Endothelial cell of umbilical vein (primary cell): ENCODE measurements at regions not wholly inside any gene's neighbourhood (a gene's known extent, or its start where the extent isn't known, plus 50 kb on each side); places are given as distances from the start of the nearest gene placed in this dataset.

Source experiments
- BruUV-seq: library from RNA; stranded (reverse); fragments of 400-500 nt; replicated peaks from 2 replicates; lab custom pipeline; 2021; lab: Mats Ljungman, UMichigan
- CTCF ChIA-PET: fragments of 300-600, 350-600 bp; sonication (Branson Sonifier 250); formaldehyde crosslinking; loops from one replicate; lab custom pipeline; 2021; ENCODE audit warnings: antibody characterized with exemption, inconsistent platforms; lab: Charles Lee
- POLR2A ChIA-PET: fragments of 300-600, 350-600 bp; sonication (Branson Sonifier 250); formaldehyde crosslinking; loops from one replicate; lab custom pipeline; 2021; ENCODE audit warnings: antibody characterized with exemption, inconsistent platforms; lab: Charles Lee
- DNase-seq: peaks from one replicate; pipeline ENCODE4 v3.0.0-alpha.2; 2011; ENCODE audit warnings: low read depth, low spot score
- FAIRE-seq: peaks from 2 replicates; lab custom pipeline; 2011; peaks lifted over from hg19 to GRCh38; lab: Jason Lieb, UNC
- H2AFZ ChIP-seq: 2 replicates; pipeline ENCODE4 v1.6.0; 2012; ENCODE audit warnings: low read depth, low read length, control low read depth, inconsistent platforms
- H3K27ac ChIP-seq: 2 replicates; pipeline ENCODE4 v1.5.1; 2011; ENCODE audit warnings: low read depth, mild to moderate bottlenecking, control low read depth, low read length, moderate library complexity; ENCODE audit not compliant: insufficient read depth
- H3K27me3 ChIP-seq, 2 experiments: 2 replicates each; pipeline versions ENCODE4 v1.6.0 to v1.6.1; 2011; ENCODE audit warnings: low read length in 2 of 2, mixed read lengths in 1 of 2; ENCODE audit not compliant: control insufficient read depth in 2 of 2, insufficient read depth in 2 of 2
- H3K36me3 ChIP-seq, 2 experiments: 2 replicates in 1 of 2; 3 replicates in 1 of 2; pipeline ENCODE4 v1.5.1; 2011; ENCODE audit warnings: low read length in 2 of 2, mild to moderate bottlenecking in 1 of 2, moderate library complexity in 1 of 2; ENCODE audit not compliant: control insufficient read depth in 2 of 2, insufficient read depth in 2 of 2; ENCODE audit errors: extremely low read depth in 1 of 2
- H3K4me1 ChIP-seq: 3 replicates; pipeline ENCODE4 v1.5.1; 2011; ENCODE audit warnings: mild to moderate bottlenecking, low read length; ENCODE audit not compliant: control insufficient read depth, insufficient read depth; ENCODE audit errors: extremely low read depth
- H3K4me2 ChIP-seq: 2 replicates; pipeline ENCODE4 v1.6.1; 2011; ENCODE audit warnings: low read length, control low read depth, mixed read lengths; ENCODE audit not compliant: insufficient read depth
- H3K4me3 ChIP-seq, 3 experiments: fragments of 200-600 bp in 1 of 3; sonication (generic), shearing (Covaris generic) in 1 of 3; replicated peaks in 1 of 3; 2 replicates each; pipeline ENCODE4 v1.5.1; 2011 to 2016; ENCODE audit warnings: control low read depth in 3 of 3, low read length in 3 of 3, mild to moderate bottlenecking in 2 of 3, inconsistent platforms in 1 of 3, low read depth in 1 of 3, moderate library complexity in 1 of 3; ENCODE audit not compliant: insufficient read depth in 1 of 3
- H3K79me2 ChIP-seq: 2 replicates; pipeline ENCODE4 v1.6.0; 2012; ENCODE audit warnings: low read length, inconsistent platforms; ENCODE audit not compliant: control insufficient read depth, insufficient read depth
- H3K9ac ChIP-seq: replicated peaks from 2 replicates; pipeline ENCODE3; 2011; ENCODE audit warnings: low read length, control low read depth; ENCODE audit not compliant: insufficient read depth; ENCODE audit errors: extremely low read depth
- H3K9me1 ChIP-seq: replicated peaks from 3 replicates; pipeline ENCODE4 v1.6.0; 2011; ENCODE audit warnings: mild to moderate bottlenecking, low read length; ENCODE audit not compliant: control insufficient read depth, insufficient read depth; ENCODE audit errors: extremely low read depth
- H3K9me3 ChIP-seq: replicated peaks from 2 replicates; pipeline ENCODE4 v1.5.1; 2012; ENCODE audit warnings: low read length, inconsistent platforms; ENCODE audit not compliant: control insufficient read depth, insufficient read depth
- H4K20me1 ChIP-seq: replicated peaks from 2 replicates; pipeline ENCODE3; 2011; ENCODE audit warnings: mild to moderate bottlenecking, low read length; ENCODE audit not compliant: control insufficient read depth, insufficient read depth; ENCODE audit errors: extremely low read depth
- CTCF ChIP-seq, 2 donors: IDR thresholded peaks; 1 replicate in 1 of 2; 2 replicates in 1 of 2; pipeline ENCODE4 v1.5.1; 2011; ENCODE audit warnings: low read length in 2 of 2, mild to moderate bottlenecking in 2 of 2, moderate library complexity in 2 of 2, control low read depth in 1 of 2, inconsistent platforms in 1 of 2, low read depth in 1 of 2; ENCODE audit not compliant: insufficient read depth in 1 of 2; ENCODE audit errors: extremely low read depth in 1 of 2
- EZH2 ChIP-seq: IDR thresholded peaks from 2 replicates; pipeline ENCODE4 v1.6.1; 2012; ENCODE audit warnings: borderline replicate concordance, low read depth, mild to moderate bottlenecking, moderate library complexity, low read length, inconsistent platforms; ENCODE audit not compliant: severe bottlenecking
- FOS ChIP-seq: IDR thresholded peaks from 2 replicates; pipeline ENCODE4 v1.6.1; 2011; ENCODE audit warnings: mild to moderate bottlenecking, low read length, moderate library complexity, borderline replicate concordance; ENCODE audit not compliant: insufficient read depth
- GATA2 ChIP-seq: IDR thresholded peaks from 2 replicates; pipeline ENCODE4 v1.7.0; 2011; ENCODE audit warnings: low read depth, mild to moderate bottlenecking, moderate library complexity, mixed read lengths, low read length; ENCODE audit not compliant: insufficient read length, insufficient read depth
- JUN ChIP-seq: IDR thresholded peaks from 2 replicates; pipeline ENCODE4 v1.6.1; 2011; ENCODE audit warnings: borderline replicate concordance, low read depth; ENCODE audit not compliant: insufficient read length, insufficient read depth
- MAX ChIP-seq: IDR thresholded peaks from 2 replicates; pipeline ENCODE4 v1.6.1; 2011; ENCODE audit not compliant: insufficient read depth, insufficient read length
- MYC ChIP-seq: IDR thresholded peaks from one replicate; pipeline ENCODE4 v1.6.1; 2011; ENCODE audit warnings: mild to moderate bottlenecking, low read depth, low read length
- POLR2A ChIP-seq: IDR thresholded peaks from 2 replicates; pipeline ENCODE4 v1.6.1; 2012; ENCODE audit warnings: low read depth, mild to moderate bottlenecking, control low read depth, low read length
- POLR2AphosphoS5 ChIP-seq: IDR thresholded peaks from 2 replicates; pipeline ENCODE4 v1.6.1; 2012; ENCODE audit warnings: low read depth, mild to moderate bottlenecking, control low read depth, low read length, moderate library complexity; ENCODE audit not compliant: insufficient read depth
- dilution Hi-C: fragments of 300-500 bp; cut with MboI; formaldehyde crosslinking; loops from one replicate; pipeline ENCODE4 v1.15.0; 2019; ENCODE audit warnings: low sequenced_read_pairs; ENCODE audit not compliant: extremely low pct_ligation_motif_present
- intact Hi-C: fragments of 100-400 bp; cut with micrococcal nuclease; formaldehyde crosslinking; loops from one replicate; pipeline ENCODE4 v1.10.0; 2022

GRCh38 chr2:206886696-206887095 lies 52.6 kb upstream of the CPO start:
- ChIA-PET CTCF (no interaction called here), POLR2A (no interaction called here)
- Histone ChIP-seq H3K9me3 (no peaks in the 10 kb centered on the region), H3K4me2 (no peak overlapping the region), H3K4me3 (no peak overlapping the region), H3K4me1 (no peaks in the 10 kb centered on the region), H3K27ac (no peak overlapping the region), H3K36me3 (no peaks in the 10 kb centered on the region), H3K27me3 (no peaks in the 10 kb centered on the region), H3K9ac (no peak overlapping the region), H2AFZ (no peak overlapping the region), H3K79me2 (no peaks in the 10 kb centered on the region), H4K20me1 (no peaks in the 10 kb centered on the region), H3K9me1 (no peaks in the 10 kb centered on the region)
- DNase-seq (no peak), FAIRE-seq (no peak)
- intact Hi-C loops (no loop called here), dilution Hi-C loops (no loop called here)
- TF ChIP-seq MAX (no peak), EZH2 (no peak), POLR2AphosphoS5 (no peak), MYC (no peak), CTCF (IDR thresholded peaks at IDR 0.05; ENCODE audit: extremely low read depth in 1 of 2, insufficient read depth in 1 of 2, low read depth in 1 of 2, low read length in 2 of 2) (no peak), POLR2A (no peak)
- no TSS peak for BruUV-seq

GRCh38 chr2:206887745-206888144 lies 51.6 kb upstream of the CPO start:
- Histone ChIP-seq H4K20me1 (no peaks in the 10 kb centered on the region), H3K36me3 (no peaks in the 10 kb centered on the region), H3K4me3 (no peak overlapping the region), H3K79me2 (no peaks in the 10 kb centered on the region), H3K9me1 (no peaks in the 10 kb centered on the region), H3K9ac (no peak overlapping the region), H3K4me1 (no peaks in the 10 kb centered on the region), H2AFZ (no peak overlapping the region), H3K4me2 (no peak overlapping the region), H3K9me3 (no peaks in the 10 kb centered on the region), H3K27ac (no peak overlapping the region), H3K27me3 (no peaks in the 10 kb centered on the region)
- intact Hi-C loops (no loop called here), dilution Hi-C loops (no loop called here)
- ChIA-PET POLR2A (no interaction called here), CTCF (no interaction called here)
- FAIRE-seq, result no peak
- no peak for DNase-seq
- no peak for TF ChIP-seq MAX
- no peak for TF ChIP-seq JUN
- no peak for TF ChIP-seq EZH2
- TF ChIP-seq FOS, result no peak
- no peak for TF ChIP-seq POLR2AphosphoS5
- TF ChIP-seq GATA2, result no peak
- no peak for TF ChIP-seq POLR2A
- TF ChIP-seq CTCF (IDR thresholded peaks at IDR 0.05; ENCODE audit: extremely low read depth in 1 of 2, insufficient read depth in 1 of 2, low read depth in 1 of 2, low read length in 2 of 2), result no peak
- TF ChIP-seq MYC, result no peak
- no TSS peak for BruUV-seq
